Activated effector memory CD4-positive, alpha-beta T cell treated with Interleukin-2 at 50 U/mL for 16 hours (primary cell): ENCODE measurements at regions not wholly inside any gene's neighbourhood (a gene's known extent, or its start where the extent isn't known, plus 50 kb on each side); places are given as distances from the start of the nearest gene placed in this dataset.
"Not testable (repeated sequence)": the region's sequence is repeated elsewhere in the genome, so short reads cannot be mapped to it uniquely, and the experiment has no call there.

Source experiments
- DNase-seq: peaks from one replicate; pipeline ENCODE4 v3.0.0-alpha.2; 2020

GRCh38 chr3:150357923-150358607 lies 50.0 kb upstream of the TSC22D2 start:
- no peak for DNase-seq

- no peak for DNase-seq
These were observed 51.0 kb upstream of the TSC22D2 start for GRCh38 chr3:150357140-150357539.

GRCh38 chr3:150355574-150355973 lies 52.5 kb upstream of the TSC22D2 start:
- no peak for DNase-seq

- DNase-seq: no peak
These were observed 55.2 kb upstream of the TSC22D2 start for GRCh38 chr3:150352931-150353330.

- no peak for DNase-seq
These were observed 56.7 kb upstream of the TSC22D2 start for GRCh38 chr3:150351398-150351797.

- DNase-seq: no peak
These were observed 58.6 kb upstream of the TSC22D2 start for GRCh38 chr3:150349314-150350097.

- no peak for DNase-seq
These were observed 59.6 kb upstream of the TSC22D2 start for GRCh38 chr3:150348500-150348899.

GRCh38 chr3:150346981-150347863 lies 60.9 kb upstream of the TSC22D2 start:
- no peak for DNase-seq

- DNase-seq: no peak
These were observed 61.8 kb upstream of the TSC22D2 start for GRCh38 chr3:150346266-150346665.

- no peak for DNase-seq
These were observed 63.0 kb upstream of the TSC22D2 start for GRCh38 chr3:150345021-150345538.

GRCh38 chr3:150344079-150344759 lies 63.9 kb upstream of the TSC22D2 start:
- no peak for DNase-seq

- DNase-seq: no peak
These were observed 65.1 kb upstream of the TSC22D2 start for GRCh38 chr3:150342896-150343467.

- DNase-seq: no peak
These were observed 66.2 kb upstream of the TSC22D2 start for GRCh38 chr3:150341891-150342290.

- DNase-seq: not testable (repeated sequence)
These were observed 71.7 kb upstream of the TSC22D2 start for GRCh38 chr3:150336363-150336762.

- DNase-seq: no peak
These were observed 72.5 kb upstream of the TSC22D2 start for GRCh38 chr3:150335631-150336030.

- no peak for DNase-seq
These were observed 73.1 kb upstream of the TSC22D2 start for GRCh38 chr3:150334974-150335373.

GRCh38 chr3:150333477-150333876 lies 74.6 kb upstream of the TSC22D2 start:
- DNase-seq: no peak

- DNase-seq: no peak
These were observed 76.0 kb upstream of the TSC22D2 start for GRCh38 chr3:150331978-150332568.

GRCh38 chr3:150330872-150331271 lies 77.2 kb upstream of the TSC22D2 start:
- DNase-seq: no peak

GRCh38 chr3:150330174-150330573 lies 77.9 kb upstream of the TSC22D2 start:
- DNase-seq: no peak

- DNase-seq: no peak
These were observed 78.7 kb upstream of the TSC22D2 start for GRCh38 chr3:150329408-150329807.

- no peak for DNase-seq
These were observed 79.5 kb upstream of the TSC22D2 start for GRCh38 chr3:150328654-150329040.
